HG03159 (cell line): ENCODE measurements at regions not wholly inside any gene's neighbourhood (a gene's known extent, or its start where the extent isn't known, plus 50 kb on each side); places are given as distances from the start of the nearest gene placed in this dataset.

ENCODE experiments used
- ATAC-seq: cut with Tn5 transposase; IDR thresholded peaks from one replicate; pipeline ENCODE4 v1.9.1; 2021; ENCODE audit warnings: mild to moderate bottlenecking, moderate library complexity; ENCODE audit not compliant: unreplicated experiment

GRCh38 chr2:44877417-44877816, 64.1 kb upstream of the SIX3 start:
- ATAC-seq: no peak

GRCh38 chr2:44879269-44880124, 62.0 kb upstream of the SIX3 start:
- ATAC-seq: no peak

GRCh38 chr2:44880125-44880483, 61.4 kb upstream of the SIX3 start:
- no peak for ATAC-seq

- ATAC-seq: no peak
These were observed 59.6 kb upstream of the SIX3 start for GRCh38 chr2:44881856-44882255.

- no peak for ATAC-seq
These were observed 58.1 kb upstream of the SIX3 start for GRCh38 chr2:44883356-44883755.

- ATAC-seq: no peak
These were observed 57.3 kb upstream of the SIX3 start for GRCh38 chr2:44884231-44884630.

GRCh38 chr2:44884677-44885076, 56.8 kb upstream of the SIX3 start:
- no peak for ATAC-seq

- ATAC-seq: no peak
These were observed 55.1 kb upstream of the SIX3 start for GRCh38 chr2:44886414-44886813.

GRCh38 chr2:44889096-44889495, 52.4 kb upstream of the SIX3 start:
- no peak for ATAC-seq
